GM12873 (cell line): ENCODE measurements at regions not wholly inside any gene's neighbourhood (a gene's known extent, or its start where the extent isn't known, plus 50 kb on each side); places are given as distances from the start of the nearest gene placed in this dataset.

Source experiments
- TF ChIP-seq, protein P1 (sequence below): IDR thresholded peaks from 2 replicates; pipeline ENCODE4 v1.5.1; 2012; ENCODE audit warnings: low read depth, mild to moderate bottlenecking, moderate library complexity, low read length, control low read depth; ENCODE audit not compliant: insufficient read depth; ENCODE audit errors: missing control alignments

GRCh38 chr2:78262713-78263375 is 740.7 kb upstream of the LRRTM4 start:
- TF ChIP-seq, protein P1, sequence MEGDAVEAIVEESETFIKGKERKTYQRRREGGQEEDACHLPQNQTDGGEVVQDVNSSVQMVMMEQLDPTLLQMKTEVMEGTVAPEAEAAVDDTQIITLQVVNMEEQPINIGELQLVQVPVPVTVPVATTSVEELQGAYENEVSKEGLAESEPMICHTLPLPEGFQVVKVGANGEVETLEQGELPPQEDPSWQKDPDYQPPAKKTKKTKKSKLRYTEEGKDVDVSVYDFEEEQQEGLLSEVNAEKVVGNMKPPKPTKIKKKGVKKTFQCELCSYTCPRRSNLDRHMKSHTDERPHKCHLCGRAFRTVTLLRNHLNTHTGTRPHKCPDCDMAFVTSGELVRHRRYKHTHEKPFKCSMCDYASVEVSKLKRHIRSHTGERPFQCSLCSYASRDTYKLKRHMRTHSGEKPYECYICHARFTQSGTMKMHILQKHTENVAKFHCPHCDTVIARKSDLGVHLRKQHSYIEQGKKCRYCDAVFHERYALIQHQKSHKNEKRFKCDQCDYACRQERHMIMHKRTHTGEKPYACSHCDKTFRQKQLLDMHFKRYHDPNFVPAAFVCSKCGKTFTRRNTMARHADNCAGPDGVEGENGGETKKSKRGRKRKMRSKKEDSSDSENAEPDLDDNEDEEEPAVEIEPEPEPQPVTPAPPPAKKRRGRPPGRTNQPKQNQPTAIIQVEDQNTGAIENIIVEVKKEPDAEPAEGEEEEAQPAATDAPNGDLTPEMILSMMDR, result no peak

- TF ChIP-seq, protein P1, result no peak
These were observed 741.4 kb upstream of the LRRTM4 start for GRCh38 chr2:78263571-78263970.

DNA sequence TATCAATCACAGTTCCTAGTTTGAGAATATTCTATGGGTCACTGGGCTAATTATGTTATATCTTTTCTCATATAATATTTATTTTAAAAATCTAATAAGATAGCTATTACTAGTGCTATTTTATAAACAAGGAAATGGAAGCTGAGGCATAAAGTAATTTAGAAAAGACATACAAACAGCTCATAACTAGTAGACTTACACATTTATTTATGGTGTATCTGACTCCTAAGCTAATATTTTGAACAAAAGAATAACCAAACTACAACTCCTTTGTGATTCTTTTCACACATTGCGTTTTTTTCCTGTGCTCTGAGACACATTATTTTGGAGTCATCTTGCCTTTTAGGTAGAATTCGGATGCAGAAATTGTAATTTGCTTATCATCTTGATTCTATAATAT is 742.0 kb upstream of the LRRTM4 start:
- TF ChIP-seq, protein P1, result no peak

DNA sequence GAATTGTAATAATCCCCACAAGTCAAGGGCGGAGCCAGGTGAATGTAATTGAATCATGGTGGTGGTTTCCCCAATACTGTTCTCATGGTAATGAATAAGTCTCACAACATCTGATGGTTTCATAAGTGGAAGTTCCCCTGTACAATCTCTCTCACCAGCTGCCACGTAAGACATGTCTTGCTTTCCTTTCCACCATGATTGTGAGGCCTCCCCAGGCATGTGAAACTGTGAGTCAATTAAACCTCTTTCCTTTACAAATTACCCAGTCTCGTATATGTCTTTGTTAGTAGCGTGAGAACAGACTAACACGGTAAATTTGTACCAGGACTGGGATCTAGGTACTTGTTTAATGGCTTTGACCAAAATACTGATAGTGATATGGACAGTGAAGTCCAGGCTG is 744.3 kb upstream of the REG3G start:
- TF ChIP-seq, protein P1, result no peak

- TF ChIP-seq, protein P1, result no peak
These were observed 734.8 kb upstream of the REG3G start for GRCh38 chr2:78290581-78291214.

GRCh38 chr2:78293768-78294167 is 731.7 kb upstream of the REG3G start:
- TF ChIP-seq, protein P1, result no peak

DNA sequence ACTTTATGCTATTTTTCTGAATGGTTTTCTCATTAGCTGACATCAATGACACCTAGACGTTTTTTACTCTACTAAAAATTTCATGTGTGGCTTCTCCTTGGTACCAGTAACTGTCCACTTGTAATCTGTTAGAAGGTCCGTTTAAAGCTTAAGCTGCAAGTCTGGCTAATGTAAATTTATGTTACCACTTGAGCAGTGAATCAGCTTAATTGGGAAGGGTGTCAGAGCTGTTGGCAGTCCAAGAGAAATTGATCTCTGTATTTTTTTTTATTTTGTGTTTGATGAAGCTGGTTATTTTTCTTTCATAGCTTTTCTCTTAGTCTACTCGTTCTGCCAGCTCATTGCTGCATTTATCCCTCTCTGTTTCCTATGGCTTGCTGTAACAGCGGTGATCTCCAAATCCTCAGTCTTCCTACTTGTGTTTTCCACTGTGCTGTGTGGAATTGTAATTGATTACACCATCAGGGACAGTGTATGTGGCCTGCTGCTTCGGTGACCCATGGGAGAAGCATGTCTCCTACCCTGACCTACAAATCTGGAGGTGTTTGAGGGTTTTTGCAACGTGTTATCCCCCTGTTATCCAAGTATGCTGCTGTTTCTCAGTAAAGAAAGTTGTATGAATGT is 724.2 kb upstream of the REG3G start:
- TF ChIP-seq, protein P1, result no peak
